ENCODE measurements at regions not wholly inside any gene's neighbourhood (a gene's known extent, or its start where the extent isn't known, plus 50 kb on each side); places are given as distances from the start of the nearest gene placed in this dataset.

- TF ChIP-seq CTCF (conservative IDR thresholded peaks at IDR 0.05; ENCODE audit: low read depth, low read length) (no peak), EZH2 (IDR thresholded peaks at IDR 0.05; ENCODE audit: low read length, unreplicated experiment) (no peak)
Observed at GRCh38 chr9:12633016-12633765, 60.0 kb upstream of the TYRP1 start.
